SK-MEL-5 (cell line): ENCODE measurements at regions not wholly inside any gene's neighbourhood (a gene's known extent, or its start where the extent isn't known, plus 50 kb on each side); places are given as distances from the start of the nearest gene placed in this dataset.

Source experiments
- DNase-seq: peaks from one replicate; pipeline ENCODE4 v3.0.0-alpha.2; 2016; ENCODE audit warnings: low read depth, low spot score
- in situ Hi-C: cut with HindIII; loops from 2 replicates; pipeline ENCODE4 v1.10.0; 2016; ENCODE audit warnings: low sequenced_read_pairs, high pct_unique_total_duplicates, low pct_unique_long_range_greater_than_20kb

GRCh38 chr7:88398459-88398858, 91.8 kb upstream of the STEAP4 start:
- in situ Hi-C loops: no loop called here
- DNase-seq: no peak

GRCh38 chr7:88396948-88397322, 90.2 kb upstream of the STEAP4 start:
- DNase-seq: no peak
- in situ Hi-C loops: no loop called here

DNA sequence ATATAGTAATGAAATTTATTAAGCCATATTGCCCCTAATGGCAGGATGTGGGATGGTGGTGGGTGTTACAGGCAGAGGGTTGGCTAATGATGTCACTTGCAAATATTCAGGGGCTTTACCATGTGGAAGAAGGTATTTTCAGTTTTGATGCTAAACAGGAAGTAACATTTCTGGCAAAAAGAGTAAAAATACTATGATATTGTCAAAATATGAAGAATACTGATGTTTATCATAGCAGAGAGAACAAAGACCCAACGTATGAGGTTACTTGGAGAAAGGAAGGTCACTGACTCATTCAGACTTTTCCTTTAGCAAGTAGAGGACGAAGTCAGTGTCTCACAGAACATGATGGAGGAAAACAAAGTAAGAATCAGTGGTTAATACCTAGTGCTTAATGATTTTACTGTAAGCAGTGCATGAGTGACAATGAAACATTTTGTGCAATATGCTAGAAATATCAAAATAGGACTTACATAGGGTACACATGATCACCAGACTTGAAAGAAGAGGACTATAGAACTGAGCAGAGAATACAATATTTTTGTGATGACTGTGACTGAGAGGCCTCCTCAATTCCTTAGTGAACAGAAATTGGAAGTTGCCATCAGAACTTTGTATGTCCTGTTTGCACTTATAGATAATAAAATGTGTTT, 89.7 kb upstream of the STEAP4 start:
- DNase-seq: no peak
- in situ Hi-C loops: no loop called here

DNA sequence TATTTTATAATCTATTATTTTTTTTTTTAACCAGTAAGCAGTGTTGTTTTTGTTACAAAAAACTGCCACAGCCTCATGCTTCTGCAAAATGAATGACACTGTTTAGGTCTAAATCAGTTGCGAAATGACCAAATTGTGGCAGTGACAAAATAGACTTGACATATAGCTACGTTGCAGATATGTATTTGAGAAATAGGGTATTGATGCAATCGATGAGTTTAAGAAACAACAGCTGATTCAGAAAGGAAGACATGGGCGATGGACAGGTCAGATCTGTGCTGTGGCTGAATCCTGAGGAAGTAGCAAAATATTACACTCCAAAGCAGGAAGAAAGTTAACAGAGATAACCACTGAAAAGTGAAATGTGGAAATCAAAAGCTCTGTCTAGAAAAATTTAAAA, 89.0 kb upstream of the STEAP4 start:
- in situ Hi-C loops: no loop called here
- no peak for DNase-seq

DNA sequence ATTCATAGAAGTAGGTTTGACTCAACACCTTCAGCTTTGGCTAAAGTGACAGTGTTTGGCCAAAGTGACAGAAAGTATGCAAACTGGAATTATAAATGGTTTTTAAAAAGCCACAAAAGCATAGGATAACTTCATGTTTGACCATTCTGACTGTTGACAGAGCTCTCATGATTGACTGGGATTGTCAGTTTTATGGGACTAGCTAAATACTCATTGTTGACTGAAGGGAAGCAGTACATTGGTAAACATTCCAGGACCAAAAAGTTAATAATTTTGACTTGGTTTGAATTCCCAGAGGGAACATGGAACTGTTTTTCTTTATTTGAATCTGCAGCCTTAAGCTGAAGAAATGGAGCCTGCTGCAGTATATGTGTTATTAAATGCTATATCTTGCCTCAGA, 84.6 kb upstream of the STEAP4 start:
- in situ Hi-C loops: no loop called here
- no peak for DNase-seq

GRCh38 chr7:88387368-88387767, 80.7 kb upstream of the STEAP4 start:
- no peak for DNase-seq
- in situ Hi-C loops: no loop called here

GRCh38 chr7:88386665-88387156, 80.0 kb upstream of the STEAP4 start:
- DNase-seq: no peak
- in situ Hi-C loops: no loop called here

DNA sequence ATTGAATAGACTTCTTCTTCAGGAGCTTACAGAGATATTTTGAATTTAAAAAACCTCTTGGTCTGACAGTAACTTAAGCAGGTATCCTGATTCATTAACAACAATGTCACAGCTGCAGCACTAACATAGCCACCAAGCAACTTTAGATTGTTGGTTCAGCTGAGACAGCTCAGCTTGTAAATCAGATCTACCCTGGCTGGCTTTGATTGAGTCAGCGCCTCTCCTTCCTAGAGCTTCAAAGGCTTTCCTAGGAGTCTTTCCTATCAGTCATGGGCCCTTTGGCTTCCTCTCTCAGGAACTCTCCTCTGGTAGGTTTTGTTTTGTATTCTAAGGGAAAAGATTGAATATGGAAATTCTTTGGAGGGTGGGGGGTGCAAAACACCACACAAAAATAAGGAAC, 70.7 kb upstream of the STEAP4 start:
- in situ Hi-C loops: no loop called here
- DNase-seq: no peak

DNA sequence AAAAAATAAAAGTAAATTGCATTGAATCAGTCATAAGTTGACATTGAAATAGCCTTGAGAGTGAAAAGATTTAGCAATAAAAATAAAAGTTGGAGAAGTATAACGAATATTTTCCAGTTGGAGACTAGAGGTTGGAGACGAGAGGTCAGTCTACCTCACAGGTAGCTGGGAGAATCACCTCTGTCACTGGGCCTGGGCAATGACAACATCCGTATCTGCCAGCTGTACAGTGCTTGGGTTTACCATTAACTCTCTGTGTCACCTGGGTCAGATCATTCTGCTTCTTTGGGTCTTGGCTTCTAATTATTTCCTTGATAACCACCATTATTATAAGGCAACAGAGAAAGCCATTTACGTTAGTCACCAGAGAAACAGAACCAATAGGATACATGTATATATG, 62.0 kb upstream of the STEAP4 start:
- DNase-seq: no peak
- in situ Hi-C loops: no loop called here

DNA sequence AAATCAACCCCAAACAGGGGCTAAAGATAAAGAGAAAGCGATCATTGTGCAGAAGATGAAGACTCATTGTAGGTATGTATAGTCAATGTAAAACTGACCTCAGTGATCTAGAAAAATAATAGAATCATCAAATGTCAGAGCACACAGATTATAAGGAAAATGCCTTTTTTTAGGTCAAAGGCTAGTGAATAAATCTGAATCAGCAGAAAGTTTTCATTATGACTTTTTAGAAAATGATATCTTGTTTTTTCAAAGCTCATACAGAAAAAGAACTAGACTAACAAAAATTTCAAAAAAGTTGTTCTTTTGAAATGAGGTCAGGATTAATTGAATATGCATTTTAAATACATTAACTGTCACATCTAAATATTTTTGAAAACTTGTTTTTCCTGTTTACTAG, 60.2 kb upstream of the STEAP4 start:
- no peak for DNase-seq
- in situ Hi-C loops: no loop called here

DNA sequence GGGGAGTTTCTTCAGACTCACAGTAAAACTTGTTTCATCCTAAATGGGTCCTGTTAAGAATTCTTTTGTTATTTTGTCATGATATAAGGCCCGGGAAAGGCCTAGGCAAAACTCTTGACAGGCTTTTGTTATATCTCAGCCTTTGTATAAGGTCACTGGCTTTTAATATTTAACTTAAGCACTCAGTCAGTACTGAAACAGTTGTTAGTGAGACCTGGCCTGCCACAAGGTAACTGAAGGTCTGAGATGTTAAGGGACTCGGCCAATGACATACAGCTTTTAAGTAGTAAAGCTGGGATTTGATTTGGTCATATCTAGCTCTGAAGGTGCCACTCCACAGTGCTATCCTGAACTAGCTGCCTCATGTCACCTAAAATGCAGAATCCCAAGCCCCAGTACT, 57.2 kb upstream of the STEAP4 start:
- in situ Hi-C loops: no loop called here
- no peak for DNase-seq

- DNase-seq: no peak
- in situ Hi-C loops: no loop called here
Observed at GRCh38 chr7:88363249-88363648, 56.6 kb upstream of the STEAP4 start.

DNA sequence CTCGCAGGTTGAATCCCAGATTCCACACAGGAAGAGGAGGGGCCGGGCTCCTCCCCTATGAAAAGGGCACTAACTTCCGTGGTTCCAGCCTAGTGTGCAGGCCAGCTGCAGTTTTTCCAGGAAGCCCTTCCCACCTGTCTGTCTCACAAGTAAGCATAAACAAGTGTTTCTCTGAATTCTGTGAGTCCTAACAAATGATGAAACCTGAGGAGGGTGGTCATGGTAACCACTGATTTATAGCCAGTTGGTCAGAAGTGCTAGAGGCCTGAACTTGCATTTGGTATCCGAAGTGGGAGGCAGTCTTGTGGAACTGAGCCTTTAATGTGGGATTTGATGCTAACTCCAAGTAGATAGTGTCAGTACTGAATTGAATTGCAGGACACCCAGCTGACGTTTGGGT, 54.7 kb upstream of the STEAP4 start:
- in situ Hi-C loops: no loop called here
- no peak for DNase-seq

DNA sequence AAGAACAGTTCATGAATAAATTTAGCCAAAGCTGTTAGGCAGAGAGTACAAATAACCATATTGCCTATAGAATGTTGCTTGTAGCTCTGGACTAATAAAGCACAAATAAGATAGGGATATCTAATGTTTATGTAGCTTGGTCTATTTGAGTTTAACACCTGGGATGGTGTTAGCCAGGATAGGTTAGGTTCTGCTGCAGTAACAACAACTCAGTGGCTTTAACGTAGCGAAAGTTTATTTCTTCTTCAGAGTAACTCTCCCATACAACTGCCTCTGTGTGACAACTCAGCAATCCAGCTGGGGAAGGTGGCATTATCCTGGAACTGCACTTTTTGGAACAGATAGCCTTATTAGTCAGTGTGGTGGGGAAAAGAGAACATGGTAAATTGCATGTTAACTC, 52.2 kb upstream of the STEAP4 start:
- in situ Hi-C loops: no loop called here
- no peak for DNase-seq

- in situ Hi-C loops: no loop called here
- DNase-seq: no peak
Observed at GRCh38 chr7:88358526-88358838, 51.8 kb upstream of the STEAP4 start.

- in situ Hi-C loops: no loop called here
- peak; percentile 57 for DNase-seq
Observed at GRCh38 chr7:88357781-88358525, 51.3 kb upstream of the STEAP4 start.

DNA sequence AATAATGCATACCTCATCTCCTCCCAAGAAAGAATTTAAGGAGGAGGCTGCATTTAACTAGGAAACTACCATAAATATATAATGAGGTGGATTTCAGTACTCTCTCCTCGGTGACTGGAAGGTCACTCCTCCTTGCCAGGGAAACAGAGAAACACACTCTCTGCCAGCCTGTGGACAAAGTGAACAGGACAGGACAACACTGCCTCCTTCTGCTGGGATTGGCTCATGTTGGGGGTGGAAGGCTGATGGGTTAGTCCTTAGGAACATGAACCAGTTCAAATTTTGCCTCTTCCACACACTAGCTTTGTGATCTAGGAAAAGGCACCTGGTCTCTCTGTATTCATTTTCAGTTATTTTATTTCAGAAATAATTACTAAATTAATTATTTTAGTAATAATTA, 50.6 kb upstream of the STEAP4 start:
- DNase-seq: peak; percentile 79
- in situ Hi-C loops: no loop called here
